HepG2 (cell line): ENCODE measurements at regions not wholly inside any gene's neighbourhood (a gene's known extent, or its start where the extent isn't known, plus 50 kb on each side); places are given as distances from the start of the nearest gene placed in this dataset.

ENCODE experiments used
- ATAC-seq: fragments of 200-7000 bp; cut with Tn5 transposase; 3 replicates; pipeline ENCODE4 v1.9.1; 2020; ENCODE audit warnings: mild to moderate bottlenecking, moderate library complexity
- BruUV-seq: library from RNA; stranded (reverse); fragments of 400-500 nt; replicated peaks from 2 replicates; lab custom pipeline; 2021; lab: Mats Ljungman, UMichigan
- CTCF ChIA-PET: fragments of 300-600 bp; formaldehyde crosslinking; extraction: SDS; loops from one replicate; lab custom pipeline; 2021; ENCODE audit warnings: low total read pairs, inconsistent platforms, low intra/inter-chr PET ratio; lab: Yijun Ruan, JAX
- POLR2A ChIA-PET: fragments of 350-600 bp; sonication (Branson Sonifier 250); formaldehyde crosslinking; loops from one replicate; lab custom pipeline; 2020; ENCODE audit warnings: antibody characterized with exemption, inconsistent platforms; lab: Yijun Ruan, JAX
- DNase-seq: peaks from one replicate; pipeline ENCODE4 v3.0.0-alpha.2; 2015; ENCODE audit warnings: low spot score
- FAIRE-seq: peaks from 3 replicates; lab custom pipeline; 2011; peaks lifted over from hg19 to GRCh38; lab: Jason Lieb, UNC
- H2AFZ ChIP-seq: one replicate; pipeline ENCODE4 v1.6.1; 2011; ENCODE audit warnings: low read length, inconsistent platforms
- H3K27ac ChIP-seq: fragments of 300-600 bp; 3 replicates; pipeline ENCODE4 v1.8.0; 2011; ENCODE audit warnings: mixed run types, mild to moderate bottlenecking, mixed read lengths, low read length, inconsistent platforms; ENCODE audit not compliant: insufficient read depth; ENCODE audit errors: extremely low read length
- H3K27me3 ChIP-seq, 2 experiments: fragments of 200-600 bp in 1 of 2; 2 replicates in 1 of 2; 3 replicates in 1 of 2; pipeline versions ENCODE4 v1.6.0 to v1.8.0; 2011; ENCODE audit warnings: low read length in 2 of 2, mild to moderate bottlenecking in 2 of 2, moderate library complexity in 2 of 2, inconsistent platforms in 1 of 2; ENCODE audit not compliant: insufficient read depth in 2 of 2, control insufficient read depth in 1 of 2
- H3K36me3 ChIP-seq, 2 experiments: fragments of 200-600 bp in 1 of 2; replicated peaks in 1 of 2; 2 replicates in 1 of 2; 3 replicates in 1 of 2; pipeline versions ENCODE4 v1.5.1 to v1.8.0; 2011; ENCODE audit warnings: low read length in 2 of 2, inconsistent platforms in 1 of 2; ENCODE audit not compliant: insufficient read depth in 2 of 2, control insufficient read depth in 1 of 2
- H3K4me1 ChIP-seq: 2 replicates; pipeline ENCODE4 v1.5.1; 2012; ENCODE audit warnings: low read length, inconsistent platforms; ENCODE audit not compliant: insufficient read depth
- H3K4me2 ChIP-seq: 2 replicates; pipeline ENCODE4 v1.6.0; 2011; ENCODE audit warnings: low read depth, low read length, inconsistent platforms
- H3K4me3 ChIP-seq, 3 experiments: fragments of 200-600 bp in 1 of 3; sonication (generic), shearing (Covaris generic) in 1 of 3; replicated peaks in 1 of 3; 2 replicates each; pipeline ENCODE4 v1.5.1; 2011 to 2016; ENCODE audit warnings: low read length in 3 of 3, inconsistent platforms in 2 of 3, low read depth in 2 of 3, mild to moderate bottlenecking in 2 of 3, control low read depth in 1 of 3, mixed read lengths in 1 of 3; ENCODE audit not compliant: insufficient read depth in 1 of 3
- H3K79me2 ChIP-seq: one replicate; pipeline ENCODE4 v1.6.1; 2011; ENCODE audit warnings: low read length, inconsistent platforms; ENCODE audit not compliant: insufficient read depth
- H3K9ac ChIP-seq: 2 replicates; pipeline ENCODE4 v1.6.0; 2011; ENCODE audit warnings: mild to moderate bottlenecking, low read depth, low read length, inconsistent platforms; ENCODE audit not compliant: insufficient read depth
- H3K9me3 ChIP-seq: 2 replicates; pipeline ENCODE4 v1.5.1; 2012; ENCODE audit warnings: mild to moderate bottlenecking, low read length
- H4K20me1 ChIP-seq: 2 replicates; pipeline ENCODE4 v1.6.0; 2011; ENCODE audit warnings: inconsistent platforms, mild to moderate bottlenecking, low read length, moderate library complexity; ENCODE audit not compliant: insufficient read depth
- GMEB2 ChIP-seq: IDR thresholded peaks from 2 replicates; pipeline ENCODE4 v1.6.1; 2016; ENCODE audit warnings: missing biosample characterization, missing genetic modification reagents, low read depth
- IKZF1 ChIP-seq: fragments of 450-650 bp; IDR thresholded peaks from 2 replicates; pipeline ENCODE4 v1.7.1; 2016
- KMT2A ChIP-seq: sonication (generic); formaldehyde crosslinking; IDR thresholded peaks from 2 replicates; pipeline ENCODE4 v1.4.0; 2020; ENCODE audit warnings: missing genetic modification reagents
- MZF1 ChIP-seq: sonication (generic); formaldehyde crosslinking; IDR thresholded peaks from 2 replicates; pipeline ENCODE4 v1.8.1; 2023; ENCODE audit warnings: mild to moderate bottlenecking, missing genetic modification reagents, borderline replicate concordance
- ONECUT2 ChIP-seq: sonication (generic); formaldehyde crosslinking; IDR thresholded peaks from 2 replicates; pipeline ENCODE4 v1.4.0; 2020; ENCODE audit warnings: missing genetic modification reagents
- PBX2 ChIP-seq: IDR thresholded peaks from 2 replicates; pipeline ENCODE4 v1.6.1; 2016; ENCODE audit warnings: control low read depth
- SIN3B ChIP-seq: fragments of 150-350 bp; IDR thresholded peaks from 2 replicates; pipeline ENCODE4 v1.6.1; 2014; ENCODE audit warnings: low read length
- SOX13 ChIP-seq, 3 experiments: fragments of 450-650 bp in 1 of 3; sonication (generic) in 1 of 3; formaldehyde crosslinking in 1 of 3; IDR thresholded peaks in 2 of 3; conservative IDR thresholded peaks in 1 of 3; 2 replicates each; pipeline versions ENCODE4 v1.5.0 to v1.6.1; 2016 to 2020; ENCODE audit warnings: antibody characterized with exemption in 1 of 3, mild to moderate bottlenecking in 1 of 3, missing compliant biosample characterization in 1 of 3, missing genetic modification reagents in 1 of 3, moderate library complexity in 1 of 3
- ZBTB8A ChIP-seq: sonication (generic); formaldehyde crosslinking; IDR thresholded peaks from 2 replicates; pipeline ENCODE4 v1.4.0; 2020; ENCODE audit warnings: mild to moderate bottlenecking, low read depth, missing genetic modification reagents, borderline replicate concordance
- ZNF503 ChIP-seq: sonication (generic); formaldehyde crosslinking; IDR thresholded peaks from 2 replicates; pipeline ENCODE4 v1.4.0; 2020; ENCODE audit warnings: missing genetic modification reagents
- ZNF7 ChIP-seq: IDR thresholded peaks from 2 replicates; pipeline ENCODE4 v1.6.1; 2016; ENCODE audit warnings: missing biosample characterization, missing genetic modification reagents
- ZNF75D ChIP-seq: sonication (generic); formaldehyde crosslinking; IDR thresholded peaks from 2 replicates; pipeline ENCODE4 v1.8.1; 2023; ENCODE audit warnings: missing genetic modification reagents, mild to moderate bottlenecking, borderline replicate concordance
- WGBS: methylation state at CpG from one replicate; pipeline ENCODE4 v1.1.6; 2017; ENCODE audit warnings: low lambda C conversion rate; 5-methylcytosine and 5-hydroxymethylcytosine counted together
- in situ Hi-C: cut with HindIII; loops from 2 replicates; pipeline ENCODE4 v1.10.0; 2017; ENCODE audit warnings: low pct_unique_long_range_greater_than_20kb; ENCODE audit not compliant: extremely low pct_ligation_motif_present
- intact Hi-C: fragments of 100-400 bp; cut with micrococcal nuclease; formaldehyde crosslinking; loops from one replicate; pipeline ENCODE4 v1.10.0; 2022; ENCODE audit not compliant: unreplicated experiment

GRCh38 chr18:27419646-27420045 lies 234.5 kb upstream of the CHST9 start:
- Histone ChIP-seq H3K27me3 (no peaks in the 10 kb centered on the region; a peak in 1 of 5 replicates), H4K20me1 (no peaks in the 10 kb centered on the region), H3K9ac (no peak overlapping the region), H3K4me1 (peaks cover 11% of the 10 kb centered on the region), H3K9me3 (no peaks in the 10 kb centered on the region)
- ChIA-PET CTCF (no interaction called here), POLR2A (no interaction called here)
- BruUV-seq = no TSS peak
- TF ChIP-seq ONECUT2 (CRISPR knock-in tag) (no peak), ZNF503 (CRISPR knock-in tag) (no peak), KMT2A (no peak), GMEB2 (no peak), ZNF7 (CRISPR knock-in tag) (no peak)
- TF ChIP-seq, all 625 proteins: peak for 0
- Histone ChIP-seq H3K79me2 (no peaks in the 10 kb centered on the region), H3K27ac (no peak overlapping the region), H3K4me2 (no peak overlapping the region), H3K4me3 (no peak overlapping the region), H3K36me3 (no peaks in the 10 kb centered on the region), H2AFZ (no peak overlapping the region)
- DNase-seq = no peak
- in situ Hi-C loops = no loop called here
- FAIRE-seq = no peak
- WGBS = 17% methylated on average over 2 of the region's 2 CpGs
- ATAC-seq = no peak
- intact Hi-C loops = no loop called here

GRCh38 chr18:27415495-27415894 lies 230.4 kb upstream of the CHST9 start:
- Histone ChIP-seq H3K4me2 (peak overlapping the region; percentile 4; the same call in 1 of the 2 replicates), H3K27me3 (no peaks in the 10 kb centered on the region; a peak in 1 of 5 replicates), H3K9me3 (no peaks in the 10 kb centered on the region), H3K4me1 (peaks cover 25% of the 10 kb centered on the region), H3K27ac (no peak overlapping the region), H3K79me2 (no peaks in the 10 kb centered on the region), H3K4me3 (no peak overlapping the region), H3K9ac (no peak overlapping the region), H2AFZ (no peak overlapping the region), H4K20me1 (no peaks in the 10 kb centered on the region), H3K36me3 (no peaks in the 10 kb centered on the region)
- ChIA-PET CTCF (no interaction called here), POLR2A (no interaction called here)
- DNase-seq (peak; percentile 31), ATAC-seq (peak; percentile 73; the same call in 2 of the 3 replicates), FAIRE-seq (no peak)
- in situ Hi-C loops = no loop called here
- no TSS peak for BruUV-seq
- WGBS = 3% methylated on average over 4 of the region's 4 CpGs
- intact Hi-C loops = no loop called here
- TF ChIP-seq IKZF1 (no peak), SOX13 (IDR thresholded peaks at IDR 0.05) (peak; percentile 34; the same call in 1 of the 2 replicates), SOX13 (CRISPR knock-in tag; conservative IDR thresholded peaks at IDR 0.05 in 1 of 2, IDR thresholded peaks at IDR 0.05 in 1 of 2) (peak in 1 of 2 experiments; percentile 74; a peak in 2 of 4 replicates), MZF1 (CRISPR knock-in tag) (no peak), SIN3B (no peak), PBX2 (no peak), ZNF75D (no peak), ZBTB8A (no peak)
